Colonic mucosa (tissue), 4 donors: ENCODE measurements at regions not wholly inside any gene's neighbourhood (a gene's known extent, or its start where the extent isn't known, plus 50 kb on each side); places are given as distances from the start of the nearest gene placed in this dataset.

Source experiments
- DNase-seq: peaks from one replicate; pipeline ENCODE4 v3.0.0-alpha.2; 2020
- H3K27ac ChIP-seq: fragments of 200-600 bp; one replicate; pipeline ENCODE4 v1.8.0; 2021
- H3K27me3 ChIP-seq: fragments of 200-600 bp; one replicate; pipeline ENCODE4 v1.8.0; 2021
- H3K36me3 ChIP-seq: fragments of 200-600 bp; one replicate; pipeline ENCODE4 v1.8.0; 2021
- H3K4me1 ChIP-seq: fragments of 200-600 bp; one replicate; pipeline ENCODE4 v1.8.0; 2021; ENCODE audit warnings: mild to moderate bottlenecking
- H3K4me3 ChIP-seq: fragments of 200-600 bp; one replicate; pipeline ENCODE4 v1.8.0; 2021
- H3K9ac ChIP-seq, 2 donors: one replicate each; pipeline ENCODE4 v1.7.0; 2013; ENCODE audit warnings: control low read depth in 2 of 2, low read depth in 2 of 2, low read length in 2 of 2
- H3K9me3 ChIP-seq: fragments of 200-600 bp; one replicate; pipeline ENCODE4 v1.8.0; 2021
- intact Hi-C: fragments of 100-400 bp; cut with DNase I; formaldehyde crosslinking; loops from one replicate; pipeline ENCODE4 v1.14.1; 2022
- TF ChIP-seq, protein P1 (sequence below): fragments of 200-600 bp; IDR thresholded peaks from one replicate; pipeline ENCODE4 v1.8.0; 2022; ENCODE audit warnings: antibody characterized with exemption, mild to moderate bottlenecking
- donor health status: healthy.
- donor health status: DM: no; HTN: no; CAD: no.
- donor health status: DM: no; HTN: no; CAD: no.

DNA sequence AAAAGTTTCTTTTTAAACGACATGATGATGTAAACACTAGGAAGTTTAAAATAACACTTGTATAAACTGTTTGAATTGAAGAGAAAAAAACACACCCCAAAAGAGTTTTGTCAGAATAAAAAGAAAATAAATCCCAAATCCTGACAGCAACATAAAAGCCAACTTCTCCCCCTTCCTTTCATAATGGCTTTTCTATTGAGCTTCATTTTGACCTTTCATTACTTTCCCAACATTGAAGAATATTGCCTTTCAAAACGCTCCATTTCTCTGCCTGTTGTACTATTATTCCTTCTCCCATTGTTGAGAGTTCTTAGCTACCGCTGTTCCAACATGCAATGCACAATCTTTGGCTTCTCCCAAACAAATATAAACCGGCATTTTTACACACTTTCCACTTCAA, 448.5 kb downstream of the BCAT1 start:
- no peak overlapping the region for H3K27ac ChIP-seq
- no peaks in the 10 kb centered on the region for H3K4me1 ChIP-seq
- intact Hi-C loops: no loop called here
- no peak for DNase-seq
- no peaks in the 10 kb centered on the region for H3K36me3 ChIP-seq
- H3K9ac ChIP-seq: no peak overlapping the region
- no peak overlapping the region for H3K4me3 ChIP-seq
- no peaks in the 10 kb centered on the region for H3K27me3 ChIP-seq
- TF ChIP-seq, protein P1, sequence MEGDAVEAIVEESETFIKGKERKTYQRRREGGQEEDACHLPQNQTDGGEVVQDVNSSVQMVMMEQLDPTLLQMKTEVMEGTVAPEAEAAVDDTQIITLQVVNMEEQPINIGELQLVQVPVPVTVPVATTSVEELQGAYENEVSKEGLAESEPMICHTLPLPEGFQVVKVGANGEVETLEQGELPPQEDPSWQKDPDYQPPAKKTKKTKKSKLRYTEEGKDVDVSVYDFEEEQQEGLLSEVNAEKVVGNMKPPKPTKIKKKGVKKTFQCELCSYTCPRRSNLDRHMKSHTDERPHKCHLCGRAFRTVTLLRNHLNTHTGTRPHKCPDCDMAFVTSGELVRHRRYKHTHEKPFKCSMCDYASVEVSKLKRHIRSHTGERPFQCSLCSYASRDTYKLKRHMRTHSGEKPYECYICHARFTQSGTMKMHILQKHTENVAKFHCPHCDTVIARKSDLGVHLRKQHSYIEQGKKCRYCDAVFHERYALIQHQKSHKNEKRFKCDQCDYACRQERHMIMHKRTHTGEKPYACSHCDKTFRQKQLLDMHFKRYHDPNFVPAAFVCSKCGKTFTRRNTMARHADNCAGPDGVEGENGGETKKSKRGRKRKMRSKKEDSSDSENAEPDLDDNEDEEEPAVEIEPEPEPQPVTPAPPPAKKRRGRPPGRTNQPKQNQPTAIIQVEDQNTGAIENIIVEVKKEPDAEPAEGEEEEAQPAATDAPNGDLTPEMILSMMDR: no peak
- no peaks in the 10 kb centered on the region for H3K9me3 ChIP-seq

DNA sequence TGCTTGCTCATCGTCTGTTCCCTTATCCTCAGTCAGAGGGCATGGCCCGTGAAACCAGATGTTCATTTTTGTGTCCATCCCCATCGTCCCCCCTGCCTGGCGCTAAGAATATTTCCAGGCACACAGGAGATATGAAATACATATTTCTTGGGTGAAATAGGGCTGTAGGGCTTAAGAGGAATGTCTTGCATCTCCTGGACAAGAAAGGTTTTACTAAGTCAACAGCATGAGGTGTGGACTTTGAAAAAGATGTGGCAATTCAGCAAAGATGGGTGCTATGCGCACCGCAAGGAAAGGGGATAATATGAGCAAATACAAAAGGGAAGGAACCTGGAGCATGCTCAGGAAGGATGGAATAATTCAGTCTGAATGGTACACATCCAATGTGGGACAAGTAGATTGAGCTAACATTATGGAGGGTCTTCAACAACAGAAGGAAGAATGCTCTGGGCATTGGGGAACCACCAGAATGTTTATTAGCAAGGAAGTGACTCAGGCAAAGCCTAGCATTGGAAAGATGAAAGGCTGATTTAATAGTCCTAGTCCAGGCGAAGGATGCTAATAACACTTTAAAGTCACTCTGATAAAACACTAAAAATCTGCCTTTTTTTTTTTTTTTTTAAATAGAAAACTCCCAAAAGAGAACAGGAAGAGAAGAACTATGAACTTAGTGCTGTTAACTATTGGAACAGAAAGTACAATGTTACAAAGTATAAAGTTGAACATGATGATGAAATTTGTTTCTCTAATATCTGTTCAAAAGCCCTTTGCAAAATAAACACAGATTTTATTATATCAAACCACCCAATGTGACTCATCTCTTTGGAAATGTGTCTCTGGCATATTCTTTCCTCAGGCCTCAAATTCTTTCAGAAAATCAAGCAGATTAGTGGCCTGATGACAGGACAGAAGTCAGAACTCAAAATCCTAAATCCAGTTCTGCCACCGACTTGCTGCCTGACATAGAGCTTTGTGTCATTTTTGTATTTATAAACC, 449.5 kb downstream of the BCAT1 start:
- H3K4me3 ChIP-seq: no peak overlapping the region
- H3K9ac ChIP-seq: peak overlapping the region in 1 of 2 donors; percentile 3
- no peaks in the 10 kb centered on the region for H3K9me3 ChIP-seq
- DNase-seq: no peak
- no peaks in the 10 kb centered on the region for H3K4me1 ChIP-seq
- intact Hi-C loops: no loop called here
- no peaks in the 10 kb centered on the region for H3K27me3 ChIP-seq
- TF ChIP-seq, protein P1: no peak
- H3K36me3 ChIP-seq: no peaks in the 10 kb centered on the region
- H3K27ac ChIP-seq: no peak overlapping the region

DNA sequence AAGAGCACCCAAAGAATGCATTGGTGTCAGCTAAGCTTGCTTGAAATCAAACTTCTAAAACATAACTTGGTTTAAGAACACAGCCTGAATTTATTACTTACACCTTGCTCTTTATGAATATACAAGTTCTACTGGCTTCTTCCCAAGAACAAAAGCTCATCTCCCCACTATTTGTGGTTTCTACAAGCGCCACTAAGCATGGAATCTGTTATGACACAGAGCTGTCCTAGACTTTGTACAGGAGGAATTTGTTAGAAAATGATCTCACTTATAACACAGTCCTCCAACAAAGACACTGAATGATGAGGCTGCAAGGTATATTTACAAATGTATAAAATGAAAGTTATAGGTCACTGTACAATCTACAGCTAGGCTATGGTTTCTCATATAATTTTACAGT, 452.1 kb downstream of the BCAT1 start:
- no peak overlapping the region for H3K27ac ChIP-seq

DNA sequence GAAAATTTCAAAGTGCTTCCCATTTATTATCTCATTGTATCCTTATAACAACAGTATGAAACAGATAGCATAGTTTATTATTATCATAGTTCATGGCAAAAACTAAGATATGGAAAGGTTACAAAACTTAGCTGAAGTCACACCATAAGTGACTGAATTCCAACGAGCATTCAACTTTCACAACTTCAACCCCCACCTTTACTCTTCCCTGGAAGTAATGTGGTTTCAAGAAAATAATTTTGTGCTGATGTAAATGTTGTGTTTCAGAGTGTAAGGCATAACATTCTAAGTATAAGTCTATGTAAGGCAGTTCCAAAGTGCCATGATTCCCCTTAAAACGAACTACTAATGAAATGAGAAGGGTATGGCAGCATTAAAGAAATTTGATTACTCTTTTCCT, 454.5 kb downstream of the BCAT1 start:
- no peaks in the 10 kb centered on the region for H3K4me1 ChIP-seq
- H3K9ac ChIP-seq: no peak overlapping the region
- no peaks in the 10 kb centered on the region for H3K36me3 ChIP-seq
- no peaks in the 10 kb centered on the region for H3K27me3 ChIP-seq
- intact Hi-C loops: no loop called here
- H3K4me3 ChIP-seq: no peak overlapping the region
- no peaks in the 10 kb centered on the region for H3K9me3 ChIP-seq
- TF ChIP-seq, protein P1: no peak
- no peak for DNase-seq
- no peak overlapping the region for H3K27ac ChIP-seq

More for the DNA sequence above, 452.1 kb downstream of the BCAT1 start:
- TF ChIP-seq, protein P1: no peak
- Histone ChIP-seq H3K36me3 (no peaks in the 10 kb centered on the region), H3K4me1 (no peaks in the 10 kb centered on the region), H3K4me3 (no peak overlapping the region), H3K9me3 (no peaks in the 10 kb centered on the region), H3K9ac (no peak overlapping the region), H3K27me3 (no peaks in the 10 kb centered on the region)
- intact Hi-C loops: no loop called here
- no peak for DNase-seq

DNA sequence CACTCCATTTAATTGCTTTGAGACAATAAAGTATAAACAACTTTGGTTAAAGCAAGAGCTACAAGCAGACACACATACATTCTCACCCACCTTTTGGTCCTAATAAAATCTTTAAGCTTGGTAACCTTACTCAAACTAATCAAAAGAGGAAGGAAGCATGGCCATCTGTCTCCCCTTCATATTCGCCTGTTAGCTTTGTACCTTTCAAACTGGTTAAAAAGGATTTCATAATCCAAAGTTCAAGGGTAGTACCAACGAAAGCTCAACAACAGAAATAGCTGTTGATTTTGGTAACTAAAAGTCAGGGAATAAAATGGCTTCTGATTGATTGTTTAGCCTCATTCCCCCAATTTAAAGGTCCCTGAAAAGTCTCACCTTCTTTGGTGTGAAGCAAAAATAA, 456.9 kb downstream of the BCAT1 start:
- DNase-seq: no peak
- Histone ChIP-seq H3K4me3 (no peak overlapping the region), H3K9ac (no peak overlapping the region), H3K27ac (no peak overlapping the region), H3K4me1 (no peaks in the 10 kb centered on the region), H3K36me3 (no peaks in the 10 kb centered on the region), H3K27me3 (no peaks in the 10 kb centered on the region), H3K9me3 (no peaks in the 10 kb centered on the region)
- TF ChIP-seq, protein P1: no peak
- intact Hi-C loops: no loop called here
